Ectodermal cell (in vitro differentiated cells): ENCODE measurements at regions not wholly inside any gene's neighbourhood (a gene's known extent, or its start where the extent isn't known, plus 50 kb on each side); places are given as distances from the start of the nearest gene placed in this dataset.

ENCODE experiments used
- H3K27ac ChIP-seq: 2 replicates; pipeline ENCODE4 v1.7.0; 2013; ENCODE audit warnings: mild to moderate bottlenecking, low read depth, low read length; ENCODE audit not compliant: insufficient read depth, poor library complexity, severe bottlenecking
- H3K27me3 ChIP-seq: 2 replicates; pipeline ENCODE4 v1.7.0; 2013; ENCODE audit warnings: mild to moderate bottlenecking, low read length; ENCODE audit not compliant: insufficient read depth, control insufficient read depth, poor library complexity, severe bottlenecking
- H3K36me3 ChIP-seq: one replicate; pipeline ENCODE4 v1.7.0; 2013; ENCODE audit warnings: low read length; ENCODE audit not compliant: control insufficient read depth, insufficient read depth
- H3K4me1 ChIP-seq: one replicate; pipeline ENCODE4 v1.7.0; 2013; ENCODE audit warnings: low read length; ENCODE audit not compliant: control insufficient read depth, insufficient read depth
- H3K4me3 ChIP-seq: 2 replicates; pipeline ENCODE4 v1.7.0; 2013; ENCODE audit warnings: low read depth, low read length, control low read depth; ENCODE audit not compliant: insufficient read depth
- H3K9me3 ChIP-seq: 2 replicates; pipeline ENCODE4 v1.7.0; 2013; ENCODE audit warnings: mild to moderate bottlenecking, low read length, moderate library complexity; ENCODE audit not compliant: control insufficient read depth
- WGBS, 2 experiments: methylation state at CpG; one replicate each; pipeline ENCODE4 v1.1.7; 2013; ENCODE audit warnings: missing lambda C conversion rate in 2 of 2; 5-methylcytosine and 5-hydroxymethylcytosine counted together

GRCh38 chr10:53088961-53089360, 316.4 kb upstream of the MBL2 start:
- H3K4me3 ChIP-seq: no peak overlapping the region
- H3K9me3 ChIP-seq: no peaks in the 10 kb centered on the region
- no peaks in the 10 kb centered on the region for H3K27me3 ChIP-seq
- H3K36me3 ChIP-seq: no peaks in the 10 kb centered on the region
- no peak overlapping the region for H3K27ac ChIP-seq
- H3K4me1 ChIP-seq: no peaks in the 10 kb centered on the region
- WGBS, 2 experiments: 92 to 93% methylated on average over 1 of the region's 1 CpG

GRCh38 chr10:53079283-53079682, 306.7 kb upstream of the MBL2 start:
- WGBS, 2 experiments: 96 to 100% methylated on average over 3 of the region's 3 CpGs
- Histone ChIP-seq H3K27ac (no peak overlapping the region), H3K36me3 (no peaks in the 10 kb centered on the region), H3K4me3 (no peak overlapping the region), H3K4me1 (no peaks in the 10 kb centered on the region), H3K27me3 (no peaks in the 10 kb centered on the region), H3K9me3 (no peaks in the 10 kb centered on the region)

GRCh38 chr10:53076948-53077347, 304.4 kb upstream of the MBL2 start:
- no peaks in the 10 kb centered on the region for H3K36me3 ChIP-seq
- H3K9me3 ChIP-seq: no peaks in the 10 kb centered on the region
- no peaks in the 10 kb centered on the region for H3K4me1 ChIP-seq
- 100% methylated on average over 2 of the region's 2 CpGs; no CpG with 5 or more reads in 1 of the 2 experiments for WGBS, 2 experiments
- H3K27ac ChIP-seq: no peak overlapping the region
- no peak overlapping the region for H3K4me3 ChIP-seq
- H3K27me3 ChIP-seq: no peaks in the 10 kb centered on the region

- Histone ChIP-seq H3K4me3 (no peak overlapping the region), H3K27ac (no peak overlapping the region), H3K4me1 (no peaks in the 10 kb centered on the region), H3K9me3 (no peaks in the 10 kb centered on the region), H3K36me3 (no peaks in the 10 kb centered on the region), H3K27me3 (no peaks in the 10 kb centered on the region)
- 90 to 100% methylated on average over 1 of the region's 1 CpG for WGBS, 2 experiments
Measured at GRCh38 chr10:53075469-53075868, 302.9 kb upstream of the MBL2 start.

GRCh38 chr10:53072144-53072543, 299.6 kb upstream of the MBL2 start:
- H3K9me3 ChIP-seq: no peaks in the 10 kb centered on the region
- no peaks in the 10 kb centered on the region for H3K36me3 ChIP-seq
- no peaks in the 10 kb centered on the region for H3K27me3 ChIP-seq
- H3K4me3 ChIP-seq: no peak overlapping the region
- no peak overlapping the region for H3K27ac ChIP-seq
- no peaks in the 10 kb centered on the region for H3K4me1 ChIP-seq
- 93 to 96% methylated on average over 2 of the region's 2 CpGs for WGBS, 2 experiments

- H3K27ac ChIP-seq: no peak overlapping the region
- H3K27me3 ChIP-seq: no peaks in the 10 kb centered on the region
- no peak overlapping the region for H3K4me3 ChIP-seq
- H3K36me3 ChIP-seq: no peaks in the 10 kb centered on the region
- 95 to 97% methylated on average over 4 of the region's 4 CpGs for WGBS, 2 experiments
- no peaks in the 10 kb centered on the region for H3K4me1 ChIP-seq
- H3K9me3 ChIP-seq: no peaks in the 10 kb centered on the region
Measured at GRCh38 chr10:53071505-53072125, 299.0 kb upstream of the MBL2 start.

GRCh38 chr10:53069013-53069412, 296.4 kb upstream of the MBL2 start:
- Histone ChIP-seq H3K4me1 (no peaks in the 10 kb centered on the region), H3K27ac (no peak overlapping the region), H3K4me3 (no peak overlapping the region), H3K36me3 (no peaks in the 10 kb centered on the region), H3K9me3 (no peaks in the 10 kb centered on the region), H3K27me3 (no peaks in the 10 kb centered on the region)

GRCh38 chr10:53064614-53065013, 292.0 kb upstream of the MBL2 start:
- Histone ChIP-seq H3K4me1 (no peaks in the 10 kb centered on the region), H3K27ac (no peak overlapping the region), H3K27me3 (no peaks in the 10 kb centered on the region), H3K4me3 (no peak overlapping the region), H3K36me3 (no peaks in the 10 kb centered on the region), H3K9me3 (no peaks in the 10 kb centered on the region)
- WGBS, 2 experiments: 82 to 90% methylated on average over 1 to 2 of the region's 2 CpGs

- Histone ChIP-seq H3K27me3 (no peaks in the 10 kb centered on the region), H3K36me3 (no peaks in the 10 kb centered on the region), H3K9me3 (no peaks in the 10 kb centered on the region), H3K4me3 (no peak overlapping the region), H3K27ac (no peak overlapping the region), H3K4me1 (no peaks in the 10 kb centered on the region)
- 100% methylated on average over 1 of the region's 3 CpGs; no CpG with 5 or more reads in 1 of the 2 experiments for WGBS, 2 experiments
Measured at GRCh38 chr10:53063805-53064204, 291.2 kb upstream of the MBL2 start.

GRCh38 chr10:53052521-53053164, 280.1 kb upstream of the MBL2 start:
- Histone ChIP-seq H3K36me3 (no peaks in the 10 kb centered on the region), H3K4me1 (no peaks in the 10 kb centered on the region), H3K9me3 (no peaks in the 10 kb centered on the region), H3K4me3 (no peak overlapping the region), H3K27me3 (no peaks in the 10 kb centered on the region), H3K27ac (no peak overlapping the region)
- WGBS, 2 experiments: 95% methylated on average over 6 of the region's 6 CpGs
